Brain microvascular endothelial cell (primary cell): ENCODE measurements at regions not wholly inside any gene's neighbourhood (a gene's known extent, or its start where the extent isn't known, plus 50 kb on each side); places are given as distances from the start of the nearest gene placed in this dataset.

Source experiments
- DNase-seq: peaks from one replicate; pipeline ENCODE4 v3.0.0-alpha.2; 2020
- H3K27ac ChIP-seq: fragments of 250-450 bp; sonication (Bioruptor Pico); 2 replicates; pipeline ENCODE4 v1.5.1; 2020; ENCODE audit warnings: mild to moderate bottlenecking, moderate library complexity
- H3K27me3 ChIP-seq: fragments of 250-450 bp; sonication (Bioruptor Pico); replicated peaks from 2 replicates; pipeline ENCODE4 v1.5.1; 2020; ENCODE audit warnings: mild to moderate bottlenecking
- H3K36me3 ChIP-seq: fragments of 250-450 bp; sonication (Bioruptor Pico); replicated peaks from 2 replicates; pipeline ENCODE4 v1.5.1; 2020; ENCODE audit warnings: mild to moderate bottlenecking
- H3K4me3 ChIP-seq: 2 replicates; pipeline ENCODE4 v1.5.1; 2011; ENCODE audit warnings: low read depth, mild to moderate bottlenecking, control low read depth, low read length, moderate library complexity
- CTCF ChIP-seq: IDR thresholded peaks from 2 replicates; pipeline ENCODE4 v1.5.1; 2011; ENCODE audit warnings: low read depth, mild to moderate bottlenecking, moderate library complexity, low read length, control low read depth, inconsistent platforms; ENCODE audit errors: missing control alignments
- in situ Hi-C: cut with HindIII; loops from 2 replicates; pipeline ENCODE4 v1.10.0; 2017; ENCODE audit warnings: low sequenced_read_pairs, low pct_ligation_motif_present

DNA sequence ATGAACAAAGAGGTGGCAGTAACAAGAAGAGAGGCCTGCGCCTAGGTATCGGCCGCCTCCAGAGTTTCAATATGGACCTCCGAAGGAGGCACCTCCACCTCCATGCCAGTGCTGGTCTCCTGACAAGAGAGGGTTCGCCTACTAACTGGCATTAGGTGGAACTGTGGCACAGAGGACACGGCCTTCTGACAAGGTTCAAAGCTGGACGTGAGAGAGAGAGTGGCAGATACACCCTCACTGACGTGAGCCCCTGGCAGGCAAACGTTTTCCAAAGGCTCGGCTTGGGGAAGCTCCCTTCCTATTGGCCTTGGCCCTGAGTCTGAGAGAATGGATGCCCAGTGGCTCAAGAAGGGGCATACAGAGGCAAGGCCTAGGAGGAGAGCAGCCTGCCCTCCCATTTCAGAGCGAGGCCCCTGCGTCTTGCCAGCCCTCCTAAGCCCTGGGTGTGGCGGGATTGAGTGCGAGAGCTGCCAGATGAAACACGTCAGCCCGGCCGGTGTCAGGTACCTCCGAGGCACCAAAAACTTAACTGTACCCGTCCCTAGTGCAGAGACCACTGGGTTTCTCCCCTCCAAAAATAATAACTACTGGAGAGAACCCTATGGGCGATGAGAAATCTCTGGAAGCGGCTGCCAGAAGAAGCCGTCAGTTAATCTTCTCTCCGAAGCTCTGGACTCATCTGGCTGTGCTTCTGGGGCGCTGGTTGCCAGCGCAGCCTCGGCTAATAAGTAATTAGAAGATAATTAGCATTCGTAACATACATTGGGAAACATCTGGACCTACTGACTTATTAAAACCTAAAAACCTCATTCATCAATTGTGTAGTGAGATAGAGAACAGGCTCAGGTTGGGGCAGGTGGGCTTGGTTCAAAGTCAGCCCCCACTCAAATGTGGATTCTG, 283.6 kb downstream of the NPHP4 start:
- Histone ChIP-seq H3K27me3 (no peaks in the 10 kb centered on the region), H3K36me3 (no peaks in the 10 kb centered on the region), H3K4me3 (no peak overlapping the region), H3K27ac (no peak overlapping the region)
- in situ Hi-C loops: no loop called here
- no peak for DNase-seq
- no peak for TF ChIP-seq CTCF

DNA sequence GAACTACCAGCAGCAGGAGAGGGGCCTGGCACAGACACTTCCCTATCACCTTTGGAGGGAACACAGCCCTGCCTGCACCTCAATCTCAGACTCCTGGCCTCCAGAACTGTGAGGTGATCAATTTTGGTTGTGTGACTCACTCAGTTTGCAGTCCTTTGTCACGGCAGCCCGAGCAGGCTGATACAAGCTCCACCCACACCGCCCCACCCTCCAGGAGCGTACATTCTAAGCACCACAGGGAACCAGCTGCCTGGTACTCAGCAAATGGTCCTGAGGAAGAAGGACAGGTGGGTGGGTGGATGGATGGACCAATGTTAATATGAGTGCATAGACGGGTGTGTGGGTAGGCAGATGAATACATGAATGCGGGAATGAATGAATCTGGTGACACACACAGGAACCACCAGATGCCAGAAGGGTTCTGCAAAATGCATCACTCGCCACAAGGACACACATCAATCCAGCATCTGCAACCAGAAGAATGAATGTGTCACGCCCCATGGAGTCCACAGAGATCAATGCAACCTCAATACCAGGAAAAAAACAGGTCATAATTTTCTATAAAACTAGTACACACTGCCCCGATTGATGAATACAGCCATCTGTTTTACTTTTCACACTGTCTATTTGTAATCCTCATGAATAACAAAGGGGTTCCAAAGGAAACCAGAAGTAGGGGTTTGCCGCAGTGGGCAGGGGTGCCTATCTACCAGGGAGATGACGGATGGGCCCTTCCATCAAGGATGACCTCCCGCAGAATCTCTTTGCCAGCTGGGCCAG, 284.5 kb downstream of the NPHP4 start:
- Histone ChIP-seq H3K27me3 (no peaks in the 10 kb centered on the region), H3K27ac (no peak overlapping the region), H3K36me3 (no peaks in the 10 kb centered on the region), H3K4me3 (no peak overlapping the region)
- no peak for TF ChIP-seq CTCF
- DNase-seq: no peak
- in situ Hi-C loops: no loop called here

GRCh38 chr1:5706239-5706638, 286.0 kb downstream of the NPHP4 start:
- DNase-seq: no peak
- H3K27ac ChIP-seq: no peak overlapping the region
- TF ChIP-seq CTCF: no peak
- no peak overlapping the region for H3K4me3 ChIP-seq
- in situ Hi-C loops: no loop called here
- no peaks in the 10 kb centered on the region for H3K36me3 ChIP-seq
- no peaks in the 10 kb centered on the region for H3K27me3 ChIP-seq

GRCh38 chr1:5705751-5706150, 286.5 kb downstream of the NPHP4 start:
- no peak overlapping the region for H3K27ac ChIP-seq
- H3K27me3 ChIP-seq: no peaks in the 10 kb centered on the region
- H3K4me3 ChIP-seq: no peak overlapping the region
- no peak for TF ChIP-seq CTCF
- in situ Hi-C loops: no loop called here
- DNase-seq: no peak
- no peaks in the 10 kb centered on the region for H3K36me3 ChIP-seq

DNA sequence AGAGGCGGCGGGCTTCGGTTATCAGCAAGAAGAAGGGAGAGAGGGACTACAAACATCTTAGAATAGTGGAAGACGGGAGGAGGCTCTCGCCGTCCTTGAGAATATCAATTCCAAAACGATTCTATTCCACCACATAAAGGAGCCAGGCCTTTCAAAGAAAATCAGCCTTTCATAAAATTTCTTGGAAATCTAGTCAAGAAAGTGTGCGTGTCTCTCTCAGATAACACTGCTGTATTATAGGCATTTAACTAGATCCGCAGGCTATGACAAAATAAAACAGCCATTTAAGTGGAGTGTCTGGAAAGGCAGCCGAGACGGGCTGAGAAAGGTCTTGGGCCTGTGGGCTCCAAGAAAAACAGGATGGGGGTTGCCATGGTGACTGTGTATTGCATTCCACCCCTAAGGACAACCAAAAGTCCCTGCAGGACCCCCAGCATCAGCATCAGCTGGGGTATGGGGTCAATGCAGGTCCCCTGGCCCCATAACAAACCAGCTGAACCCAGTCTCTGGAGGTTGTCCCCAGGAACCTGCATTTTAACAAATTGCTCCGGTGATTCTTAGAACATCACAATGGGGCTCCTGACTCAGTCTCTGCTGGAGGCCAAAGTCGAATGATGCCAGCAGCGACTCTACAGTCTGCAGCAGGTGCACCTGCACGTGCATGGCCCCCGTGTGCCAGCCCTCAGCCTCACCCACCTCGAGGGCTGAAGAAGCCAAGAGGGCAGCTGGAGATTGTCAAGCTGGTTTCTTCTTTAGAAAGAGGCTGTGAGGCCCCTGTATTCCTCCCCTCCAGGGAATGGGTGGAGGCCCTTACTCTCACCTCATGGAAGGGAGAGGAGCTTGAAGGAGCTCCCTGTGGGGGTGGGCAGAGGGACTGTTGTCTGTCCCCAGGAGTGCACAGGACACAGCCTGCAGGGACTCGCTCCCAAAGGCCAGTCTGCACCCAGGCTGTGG, 287.4 kb downstream of the NPHP4 start:
- TF ChIP-seq CTCF: no peak
- no peaks in the 10 kb centered on the region for H3K27me3 ChIP-seq
- H3K36me3 ChIP-seq: no peaks in the 10 kb centered on the region
- DNase-seq: no peak
- H3K4me3 ChIP-seq: no peak overlapping the region
- in situ Hi-C loops: no loop called here
- no peak overlapping the region for H3K27ac ChIP-seq
